ENCODE measurements at regions not wholly inside any gene's neighbourhood (a gene's known extent, or its start where the extent isn't known, plus 50 kb on each side); places are given as distances from the start of the nearest gene placed in this dataset.

GRCh38 chr18:76643996-76644395 is 149.0 kb upstream of the ZNF516 start:
- TF ChIP-seq CTCF (IDR thresholded peaks at IDR 0.05; ENCODE audit: low read depth, low read length, missing control alignments): no peak
- H3K4me3 ChIP-seq (ENCODE audit: low read depth, low read length): no peak overlapping the region
- no peak for DNase-seq (ENCODE audit: low read depth)

GRCh38 chr18:76643199-76643598 is 148.2 kb upstream of the ZNF516 start:
- H3K4me3 ChIP-seq (ENCODE audit: low read depth, low read length): no peak overlapping the region
- no peak for TF ChIP-seq CTCF (IDR thresholded peaks at IDR 0.05; ENCODE audit: low read depth, low read length, missing control alignments)
- no peak for DNase-seq (ENCODE audit: low read depth)

GRCh38 chr18:76640438-76640837 is 145.4 kb upstream of the ZNF516 start:
- no peak for DNase-seq (ENCODE audit: low read depth)
- H3K4me3 ChIP-seq (ENCODE audit: low read depth, low read length): no peak overlapping the region
- no peak for TF ChIP-seq CTCF (IDR thresholded peaks at IDR 0.05; ENCODE audit: low read depth, low read length, missing control alignments)

GRCh38 chr18:76634564-76634963 is 139.5 kb upstream of the ZNF516 start:
- no peak for TF ChIP-seq CTCF (IDR thresholded peaks at IDR 0.05; ENCODE audit: low read depth, low read length, missing control alignments)
- no peak overlapping the region for H3K4me3 ChIP-seq (ENCODE audit: low read depth, low read length)
- DNase-seq (ENCODE audit: low read depth): no peak

- DNase-seq (ENCODE audit: low read depth): no peak
- no peak overlapping the region for H3K4me3 ChIP-seq (ENCODE audit: low read depth, low read length)
- no peak for TF ChIP-seq CTCF (IDR thresholded peaks at IDR 0.05; ENCODE audit: low read depth, low read length, missing control alignments)
Observed at GRCh38 chr18:76633588-76634269, 138.7 kb upstream of the ZNF516 start.

GRCh38 chr18:76627444-76627843 is 132.4 kb upstream of the ZNF516 start:
- DNase-seq (ENCODE audit: low read depth): no peak
- no peak overlapping the region for H3K4me3 ChIP-seq (ENCODE audit: low read depth, low read length)
- TF ChIP-seq CTCF (IDR thresholded peaks at IDR 0.05; ENCODE audit: low read depth, low read length, missing control alignments): no peak

- no peak for DNase-seq (ENCODE audit: low read depth)
- H3K4me3 ChIP-seq (ENCODE audit: low read depth, low read length): no peak overlapping the region
- no peak for TF ChIP-seq CTCF (IDR thresholded peaks at IDR 0.05; ENCODE audit: low read depth, low read length, missing control alignments)
Observed at GRCh38 chr18:76626991-76627390, 131.9 kb upstream of the ZNF516 start.
